Fibroblast of lung (primary cell): ENCODE measurements at regions not wholly inside any gene's neighbourhood (a gene's known extent, or its start where the extent isn't known, plus 50 kb on each side); places are given as distances from the start of the nearest gene placed in this dataset.

Experiments used
- DNase-seq, 2 donors: peaks; one replicate each; pipeline versions ENCODE4 v3.0.0 to v3.0.0-alpha.2; 2010; ENCODE audit warnings: low read depth in 2 of 2
- H2AFZ ChIP-seq: 2 replicates; pipeline ENCODE4 v1.5.1; 2012; ENCODE audit warnings: low read length, control low read depth, inconsistent platforms
- H3K27ac ChIP-seq: 2 replicates; pipeline ENCODE4 v1.5.1; 2011; ENCODE audit warnings: low read length, control low read depth; ENCODE audit not compliant: insufficient read depth
- H3K27me3 ChIP-seq: 2 replicates; pipeline ENCODE4 v1.5.1; 2011; ENCODE audit warnings: mild to moderate bottlenecking, low read length; ENCODE audit not compliant: control insufficient read depth, insufficient read depth
- H3K36me3 ChIP-seq: 2 replicates; pipeline ENCODE4 v1.5.1; 2011; ENCODE audit warnings: low read length; ENCODE audit not compliant: control insufficient read depth, insufficient read depth
- H3K4me1 ChIP-seq: 2 replicates; pipeline ENCODE4 v1.5.1; 2011; ENCODE audit warnings: low read length; ENCODE audit not compliant: control insufficient read depth, insufficient read depth; ENCODE audit errors: extremely low read depth
- H3K4me2 ChIP-seq: 2 replicates; pipeline ENCODE4 v1.5.1; 2011; ENCODE audit warnings: low read length, control low read depth; ENCODE audit not compliant: insufficient read depth; ENCODE audit errors: extremely low read depth
- H3K4me3 ChIP-seq, 4 experiments: fragments of 200-600 bp in 1 of 4; sonication (generic) in 1 of 4; replicated peaks in 1 of 4; 2 replicates each; pipeline ENCODE4 v1.5.1; 2011 to 2016; ENCODE audit warnings: low read length in 4 of 4, low read depth in 3 of 4, mild to moderate bottlenecking in 3 of 4, control low read depth in 2 of 4, inconsistent platforms in 1 of 4, mixed read lengths in 1 of 4; ENCODE audit not compliant: insufficient read depth in 1 of 4; ENCODE audit errors: control extremely low read depth in 1 of 4
- H3K79me2 ChIP-seq: 2 replicates; pipeline ENCODE4 v1.5.1; 2012; ENCODE audit warnings: mild to moderate bottlenecking, low read length, inconsistent platforms; ENCODE audit not compliant: control insufficient read depth, insufficient read depth
- H3K9ac ChIP-seq: 2 replicates; pipeline ENCODE4 v1.5.1; 2011; ENCODE audit warnings: mild to moderate bottlenecking, low read length, control low read depth; ENCODE audit not compliant: insufficient read depth
- H3K9me3 ChIP-seq: 2 replicates; pipeline ENCODE4 v1.5.1; 2012; ENCODE audit warnings: low read depth, low read length; ENCODE audit not compliant: control insufficient read depth, insufficient read depth
- H4K20me1 ChIP-seq: 2 replicates; pipeline ENCODE4 v1.5.1; 2011; ENCODE audit warnings: low read length; ENCODE audit not compliant: control insufficient read depth, insufficient read depth; ENCODE audit errors: extremely low read depth
- EZH2 ChIP-seq: IDR thresholded peaks from 2 replicates; pipeline ENCODE4 v1.5.1; 2012; ENCODE audit warnings: low read length, control low read depth, mild to moderate bottlenecking; ENCODE audit errors: missing control alignments
- TF ChIP-seq, protein P1 (sequence below), 2 donors: IDR thresholded peaks in 1 of 2; conservative IDR thresholded peaks in 1 of 2; 1 replicate in 1 of 2; 2 replicates in 1 of 2; pipeline ENCODE4 v1.5.1; 2011 to 2012; ENCODE audit warnings: low read length in 2 of 2, control low read depth in 1 of 2, inconsistent platforms in 1 of 2, low read depth in 1 of 2, mild to moderate bottlenecking in 1 of 2

DNA sequence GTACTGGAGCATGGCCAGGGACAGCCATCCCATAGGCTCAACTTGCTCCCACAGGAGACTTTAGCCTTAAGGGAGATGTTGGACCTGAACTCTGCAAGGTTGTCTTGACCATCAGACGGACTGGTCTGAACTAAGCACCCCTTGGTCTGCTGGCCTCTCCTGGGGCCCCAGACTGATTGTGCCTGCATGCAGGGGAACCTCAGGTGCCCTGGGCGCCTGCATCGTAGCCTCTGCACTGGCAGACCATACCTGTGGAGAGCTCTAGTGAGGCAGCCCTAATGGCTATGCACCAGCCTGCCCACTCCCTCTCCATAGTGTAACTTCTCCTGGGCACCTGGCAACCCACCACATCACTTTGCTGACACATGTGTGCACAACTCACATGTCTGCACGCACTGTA lies 395.6 kb downstream of the ZPLD1 start:
- H3K27me3 ChIP-seq: no peaks in the 10 kb centered on the region
- no peaks in the 10 kb centered on the region for H3K9me3 ChIP-seq
- H3K4me2 ChIP-seq: no peak overlapping the region
- H3K4me1 ChIP-seq: no peaks in the 10 kb centered on the region
- H2AFZ ChIP-seq: no peak overlapping the region
- H3K4me3 ChIP-seq: no peak overlapping the region
- H3K27ac ChIP-seq: no peak overlapping the region
- H3K9ac ChIP-seq: no peak overlapping the region
- DNase-seq: no peak
- TF ChIP-seq, protein P1, sequence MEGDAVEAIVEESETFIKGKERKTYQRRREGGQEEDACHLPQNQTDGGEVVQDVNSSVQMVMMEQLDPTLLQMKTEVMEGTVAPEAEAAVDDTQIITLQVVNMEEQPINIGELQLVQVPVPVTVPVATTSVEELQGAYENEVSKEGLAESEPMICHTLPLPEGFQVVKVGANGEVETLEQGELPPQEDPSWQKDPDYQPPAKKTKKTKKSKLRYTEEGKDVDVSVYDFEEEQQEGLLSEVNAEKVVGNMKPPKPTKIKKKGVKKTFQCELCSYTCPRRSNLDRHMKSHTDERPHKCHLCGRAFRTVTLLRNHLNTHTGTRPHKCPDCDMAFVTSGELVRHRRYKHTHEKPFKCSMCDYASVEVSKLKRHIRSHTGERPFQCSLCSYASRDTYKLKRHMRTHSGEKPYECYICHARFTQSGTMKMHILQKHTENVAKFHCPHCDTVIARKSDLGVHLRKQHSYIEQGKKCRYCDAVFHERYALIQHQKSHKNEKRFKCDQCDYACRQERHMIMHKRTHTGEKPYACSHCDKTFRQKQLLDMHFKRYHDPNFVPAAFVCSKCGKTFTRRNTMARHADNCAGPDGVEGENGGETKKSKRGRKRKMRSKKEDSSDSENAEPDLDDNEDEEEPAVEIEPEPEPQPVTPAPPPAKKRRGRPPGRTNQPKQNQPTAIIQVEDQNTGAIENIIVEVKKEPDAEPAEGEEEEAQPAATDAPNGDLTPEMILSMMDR (conservative IDR thresholded peaks at IDR 0.05 in 1 of 2, IDR thresholded peaks at IDR 0.05 in 1 of 2; ENCODE audit: low read depth in 1 of 2, low read length in 2 of 2): no peak
- no peaks in the 10 kb centered on the region for H3K36me3 ChIP-seq
- no peaks in the 10 kb centered on the region for H4K20me1 ChIP-seq
- no peaks in the 10 kb centered on the region for H3K79me2 ChIP-seq

DNA sequence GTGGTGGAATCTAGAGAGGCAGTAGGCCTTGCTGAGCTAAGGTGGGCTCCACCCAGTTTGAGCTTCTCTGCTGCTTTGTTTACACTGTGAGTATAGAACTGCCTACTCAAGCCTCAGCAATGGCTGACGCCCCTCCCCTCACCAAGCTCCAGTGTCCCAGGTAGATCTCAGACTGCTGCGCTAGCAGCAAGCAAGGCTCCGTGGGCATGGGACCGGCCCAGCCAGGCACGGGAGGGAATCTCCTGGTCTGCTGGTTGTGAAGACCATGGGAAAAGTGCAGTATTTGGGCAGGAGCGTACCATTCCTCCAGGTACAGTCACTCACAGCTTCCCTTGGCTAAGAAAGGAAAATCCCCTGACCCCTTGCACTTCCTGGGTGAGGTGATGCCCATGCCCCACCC lies 407.1 kb downstream of the ZPLD1 start:
- Histone ChIP-seq H3K36me3 (no peaks in the 10 kb centered on the region), H3K27ac (no peak overlapping the region), H3K9ac (no peak overlapping the region), H3K4me1 (no peaks in the 10 kb centered on the region), H3K4me2 (no peak overlapping the region), H4K20me1 (no peaks in the 10 kb centered on the region), H3K79me2 (no peaks in the 10 kb centered on the region), H3K4me3 (no peak overlapping the region), H2AFZ (no peak overlapping the region), H3K27me3 (no peaks in the 10 kb centered on the region), H3K9me3 (no peaks in the 10 kb centered on the region)
- no peak for TF ChIP-seq EZH2
- TF ChIP-seq, protein P1 (conservative IDR thresholded peaks at IDR 0.05 in 1 of 2, IDR thresholded peaks at IDR 0.05 in 1 of 2; ENCODE audit: low read depth in 1 of 2, low read length in 2 of 2): no peak
- DNase-seq: no peak

DNA sequence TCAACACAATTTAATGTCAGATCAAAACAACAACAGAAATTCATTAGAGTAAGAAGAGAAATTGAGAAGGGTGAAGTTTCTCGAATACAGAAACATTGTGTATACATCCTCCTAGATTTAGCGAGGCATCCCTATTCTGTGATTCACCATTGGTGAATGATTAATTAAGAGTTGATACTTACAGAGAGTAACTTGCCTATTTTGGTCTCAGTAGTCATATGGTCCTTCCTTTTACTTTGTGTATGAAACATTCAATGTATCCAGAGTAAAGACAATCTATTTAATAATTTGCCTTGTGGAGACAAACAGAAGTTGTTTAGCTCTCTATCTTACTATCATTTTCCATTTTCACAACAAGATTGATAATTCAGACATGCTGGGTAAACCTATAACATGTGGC lies 432.0 kb downstream of the ZPLD1 start:
- H2AFZ ChIP-seq: no peak overlapping the region
- H4K20me1 ChIP-seq: no peaks in the 10 kb centered on the region
- H3K9ac ChIP-seq: no peak overlapping the region
- H3K4me3 ChIP-seq: no peak overlapping the region
- no peaks in the 10 kb centered on the region for H3K4me1 ChIP-seq
- no peaks in the 10 kb centered on the region for H3K27me3 ChIP-seq
- no peak for DNase-seq
- no peaks in the 10 kb centered on the region for H3K9me3 ChIP-seq
- no peak overlapping the region for H3K27ac ChIP-seq
- no peaks in the 10 kb centered on the region for H3K36me3 ChIP-seq
- no peak overlapping the region for H3K4me2 ChIP-seq
- TF ChIP-seq, protein P1 (conservative IDR thresholded peaks at IDR 0.05 in 1 of 2, IDR thresholded peaks at IDR 0.05 in 1 of 2; ENCODE audit: low read depth in 1 of 2, low read length in 2 of 2): no peak
- TF ChIP-seq EZH2: no peak
- no peaks in the 10 kb centered on the region for H3K79me2 ChIP-seq
